ENCODE measurements at regions not wholly inside any gene's neighbourhood (a gene's known extent, or its start where the extent isn't known, plus 50 kb on each side); places are given as distances from the start of the nearest gene placed in this dataset.
"Not testable (repeated sequence)": the region's sequence is repeated elsewhere in the genome, so short reads cannot be mapped to it uniquely, and the experiment has no call there.

DNA sequence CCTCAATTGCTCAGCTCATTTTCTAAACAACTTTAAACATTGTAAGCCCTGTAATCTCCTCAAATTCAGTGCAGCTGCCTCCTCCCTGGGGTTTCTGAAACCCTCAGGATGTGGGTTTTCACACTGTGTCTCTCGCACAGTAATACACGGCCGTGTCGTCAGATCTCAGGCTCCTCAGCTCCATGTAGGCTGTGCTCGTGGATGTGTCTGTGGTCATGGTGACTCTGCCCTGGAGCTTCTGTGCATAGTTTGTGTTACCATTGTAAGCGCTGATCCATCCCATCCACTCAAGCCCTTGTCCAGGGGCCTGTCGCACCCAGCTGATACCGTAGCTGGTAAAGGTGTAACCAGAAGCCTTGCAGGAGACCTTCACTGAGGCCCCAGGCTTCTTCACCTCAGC is 658.4 kb downstream of the TMEM121 start:
- TF ChIP-seq EZH2 (IDR thresholded peaks at IDR 0.05); POLR2AphosphoS5 (IDR thresholded peaks at IDR 0.05; ENCODE audit: borderline replicate concordance, low read depth, low read length); FOXP2 (optimal IDR thresholded peaks at IDR 0.05; ENCODE audit: control extremely low read depth, extremely low read length, insufficient read depth): not testable (repeated sequence)

All from SK-N-MC (cell line).